ENCODE measurements at regions not wholly inside any gene's neighbourhood (a gene's known extent, or its start where the extent isn't known, plus 50 kb on each side); places are given as distances from the start of the nearest gene placed in this dataset.

DNA sequence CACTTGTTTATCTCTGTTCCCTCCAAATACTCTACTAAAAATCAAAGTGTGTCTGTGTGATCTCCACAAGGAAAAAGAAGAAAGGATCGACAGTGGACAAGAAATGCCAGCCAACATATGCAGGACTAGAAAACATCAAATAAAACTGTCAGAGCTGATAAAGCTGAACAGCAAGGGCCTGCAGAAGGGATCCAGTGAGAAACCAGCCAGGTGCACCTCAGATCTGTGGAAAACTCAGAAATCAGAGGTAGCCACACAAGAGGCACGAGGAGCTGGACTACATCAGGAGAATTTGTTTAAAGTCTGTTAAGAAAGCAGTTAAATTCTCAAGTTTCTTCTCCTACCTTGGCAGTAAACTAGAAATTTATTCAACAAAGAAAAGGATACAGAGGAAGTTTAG, 135.2 kb downstream of the SUCLG1 start:
- ATAC-seq (no peak), DNase-seq (peak in 1 of 4 donors; percentile 23)
- no peaks in the 10 kb centered on the region for H3K9me3 ChIP-seq
- WGBS, 2 donors, result 30 to 33% methylated on average over 2 of the region's 2 CpGs
- TF ChIP-seq POLR2A (IDR thresholded peaks at IDR 0.05), result no peak
- TF ChIP-seq, protein P1, sequence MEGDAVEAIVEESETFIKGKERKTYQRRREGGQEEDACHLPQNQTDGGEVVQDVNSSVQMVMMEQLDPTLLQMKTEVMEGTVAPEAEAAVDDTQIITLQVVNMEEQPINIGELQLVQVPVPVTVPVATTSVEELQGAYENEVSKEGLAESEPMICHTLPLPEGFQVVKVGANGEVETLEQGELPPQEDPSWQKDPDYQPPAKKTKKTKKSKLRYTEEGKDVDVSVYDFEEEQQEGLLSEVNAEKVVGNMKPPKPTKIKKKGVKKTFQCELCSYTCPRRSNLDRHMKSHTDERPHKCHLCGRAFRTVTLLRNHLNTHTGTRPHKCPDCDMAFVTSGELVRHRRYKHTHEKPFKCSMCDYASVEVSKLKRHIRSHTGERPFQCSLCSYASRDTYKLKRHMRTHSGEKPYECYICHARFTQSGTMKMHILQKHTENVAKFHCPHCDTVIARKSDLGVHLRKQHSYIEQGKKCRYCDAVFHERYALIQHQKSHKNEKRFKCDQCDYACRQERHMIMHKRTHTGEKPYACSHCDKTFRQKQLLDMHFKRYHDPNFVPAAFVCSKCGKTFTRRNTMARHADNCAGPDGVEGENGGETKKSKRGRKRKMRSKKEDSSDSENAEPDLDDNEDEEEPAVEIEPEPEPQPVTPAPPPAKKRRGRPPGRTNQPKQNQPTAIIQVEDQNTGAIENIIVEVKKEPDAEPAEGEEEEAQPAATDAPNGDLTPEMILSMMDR (IDR thresholded peaks at IDR 0.05), result no peak
- no peak overlapping the region for H3K4me3 ChIP-seq
- intact Hi-C loops (cut with DNase I), result no loop called here
- H3K36me3 ChIP-seq (replicated peaks in 1 of 2; ENCODE audit: insufficient read depth in 1 of 2, low read depth in 2 of 2), result no peaks in the 10 kb centered on the region
- no peak overlapping the region for H3K27ac ChIP-seq
- peaks cover 7% of the 10 kb centered on the region for H3K4me1 ChIP-seq
- no peaks in the 10 kb centered on the region for H3K27me3 ChIP-seq

DNA sequence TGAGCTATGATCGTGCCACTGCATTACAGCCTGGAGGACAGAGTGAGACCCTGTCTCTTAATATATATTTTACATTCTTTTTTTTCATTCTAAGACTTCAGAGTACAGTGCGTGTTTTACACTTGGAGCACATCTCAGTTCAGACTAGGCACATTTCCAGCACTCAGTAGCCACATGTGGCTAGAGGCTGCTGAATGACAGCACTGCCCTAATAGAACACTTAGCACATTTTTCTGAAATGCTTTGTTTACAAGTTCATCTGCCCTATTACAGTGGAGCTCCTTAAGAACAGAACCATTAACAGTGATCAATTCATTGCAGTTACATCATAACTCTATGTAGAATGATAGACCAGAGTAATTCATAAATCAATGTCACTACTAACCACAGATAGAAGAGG, 138.1 kb downstream of the SUCLG1 start:
- no peak for TF ChIP-seq POLR2A (IDR thresholded peaks at IDR 0.05)
- TF ChIP-seq, protein P1 (IDR thresholded peaks at IDR 0.05), result no peak
- Histone ChIP-seq H3K4me1 (peaks cover 7% of the 10 kb centered on the region), H3K27ac (no peak overlapping the region), H3K9me3 (no peaks in the 10 kb centered on the region), H3K27me3 (no peaks in the 10 kb centered on the region), H3K4me3 (no peak overlapping the region), H3K36me3 (replicated peaks in 1 of 2; ENCODE audit: insufficient read depth in 1 of 2, low read depth in 2 of 2) (no peaks in the 10 kb centered on the region)
- 77 to 86% methylated on average over 2 of the region's 2 CpGs for WGBS, 2 donors
- no peak for DNase-seq
- intact Hi-C loops (cut with DNase I), result no loop called here
- no peak for ATAC-seq

DNA sequence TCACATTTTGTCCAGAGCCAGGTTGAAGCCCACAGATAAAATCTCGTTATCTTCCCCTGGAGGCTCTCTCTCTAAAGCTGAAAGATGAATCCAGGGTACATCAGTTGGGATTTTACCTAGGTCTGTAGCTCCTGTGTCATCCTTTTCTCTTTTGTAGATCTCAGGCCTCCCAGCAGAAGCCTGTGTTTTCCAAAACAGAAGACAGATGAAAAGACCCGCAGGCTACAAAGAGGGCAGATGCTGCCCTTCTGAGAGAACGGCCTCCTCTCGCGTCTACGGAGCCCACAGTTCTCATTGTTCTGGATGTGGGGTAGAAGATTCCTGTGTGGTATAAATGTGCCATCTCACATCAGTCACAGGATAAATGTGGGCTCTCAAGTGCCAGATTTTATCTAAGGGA, 139.5 kb downstream of the SUCLG1 start:
- Histone ChIP-seq H3K4me3 (no peak overlapping the region), H3K9me3 (no peaks in the 10 kb centered on the region), H3K27ac (no peak overlapping the region), H3K36me3 (replicated peaks in 1 of 2; ENCODE audit: insufficient read depth in 1 of 2, low read depth in 2 of 2) (no peaks in the 10 kb centered on the region), H3K4me1 (peaks cover 12% of the 10 kb centered on the region), H3K27me3 (no peaks in the 10 kb centered on the region)
- no peak for TF ChIP-seq POLR2A (IDR thresholded peaks at IDR 0.05)
- TF ChIP-seq, protein P1 (IDR thresholded peaks at IDR 0.05), result no peak
- ATAC-seq (no peak), DNase-seq (no peak)
- intact Hi-C loops (cut with DNase I), result loop anchor here (10.0 kb wide), 1 partner anchor 295 kb away; no protein-coding TSS in a partner anchor
- WGBS, 2 donors, result 75 to 81% methylated on average over 6 of the region's 6 CpGs

DNA sequence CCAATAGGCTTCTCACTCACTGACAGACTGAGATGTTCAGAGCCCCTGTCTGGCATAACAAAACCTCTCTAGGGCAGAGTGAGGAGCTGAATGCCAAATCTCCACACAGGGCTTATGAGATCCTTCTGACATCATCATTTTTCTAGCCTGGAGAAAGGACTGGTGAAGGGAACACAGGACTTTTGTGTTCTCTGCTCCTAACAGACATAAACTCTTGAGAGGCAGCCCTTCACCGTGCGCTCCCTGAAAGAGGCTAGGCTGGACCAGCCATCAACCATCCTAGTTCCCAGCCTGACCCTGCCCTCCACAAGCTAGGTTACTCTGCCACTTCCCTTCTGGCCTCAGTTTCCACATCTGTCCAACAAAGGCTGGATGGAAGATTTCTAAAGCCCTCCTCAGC, 141.9 kb downstream of the SUCLG1 start:
- H3K27ac ChIP-seq, result no peak overlapping the region
- intact Hi-C loops (cut with DNase I), result loop anchor here (10.0 kb wide), 1 partner anchor 292 kb away; no protein-coding TSS in a partner anchor
- H3K9me3 ChIP-seq, result no peaks in the 10 kb centered on the region
- WGBS, 2 donors, result 77 to 81% methylated on average over 2 of the region's 2 CpGs
- H3K27me3 ChIP-seq, result no peaks in the 10 kb centered on the region
- no peak for ATAC-seq
- no peaks in the 10 kb centered on the region for H3K36me3 ChIP-seq (replicated peaks in 1 of 2; ENCODE audit: insufficient read depth in 1 of 2, low read depth in 2 of 2)
- H3K4me3 ChIP-seq, result no peak overlapping the region
- no peak for DNase-seq
- TF ChIP-seq, protein P1 (IDR thresholded peaks at IDR 0.05), result no peak
- TF ChIP-seq POLR2A (IDR thresholded peaks at IDR 0.05), result no peak
- H3K4me1 ChIP-seq, result peaks cover 7% of the 10 kb centered on the region

DNA sequence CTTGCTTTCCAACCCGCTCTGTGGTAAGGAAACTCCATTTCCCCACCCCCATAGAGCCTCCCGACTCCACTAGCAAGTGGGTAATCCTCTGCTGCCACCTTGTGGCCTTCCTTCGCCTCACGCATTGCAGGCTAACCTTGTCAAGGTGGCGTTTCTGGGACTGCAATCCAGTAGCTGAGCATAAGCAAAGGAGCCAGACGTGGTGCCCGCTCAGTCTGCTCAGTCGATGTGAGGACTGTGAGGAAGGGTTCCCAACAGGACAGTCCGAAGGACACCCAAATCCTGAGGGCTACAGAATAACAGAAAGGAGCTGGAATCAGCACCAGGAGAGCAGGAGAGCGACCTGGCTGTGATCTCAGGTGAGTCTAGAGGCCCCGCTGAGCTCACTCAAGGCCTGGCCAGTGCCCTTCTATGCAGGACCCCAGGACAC, 144.2 kb downstream of the SUCLG1 start:
- no peaks in the 10 kb centered on the region for H3K27me3 ChIP-seq
- H3K4me3 ChIP-seq, result no peak overlapping the region
- DNase-seq, result peak; percentile 89 to 95 (median 90)
- ATAC-seq, result peak; percentile 96
- TF ChIP-seq POLR2A (IDR thresholded peaks at IDR 0.05), result no peak
- TF ChIP-seq, protein P1 (IDR thresholded peaks at IDR 0.05), result peak; percentile 87 to 96 (median 93)
- H3K36me3 ChIP-seq (replicated peaks in 1 of 2; ENCODE audit: insufficient read depth in 1 of 2, low read depth in 2 of 2), result no peaks in the 10 kb centered on the region
- no peak overlapping the region for H3K27ac ChIP-seq
- WGBS, 2 donors, result 7 to 20% methylated on average over 9 to 11 of the region's 11 CpGs
- no peaks in the 10 kb centered on the region for H3K9me3 ChIP-seq
- H3K4me1 ChIP-seq, result peaks cover 7% of the 10 kb centered on the region
- intact Hi-C loops (cut with DNase I), result loop anchor here (10.0 kb wide), 1 partner anchor 290 kb away; no protein-coding TSS in a partner anchor

Data from body of pancreas (tissue), 4 donors.